Endothelial cell (in vitro differentiated cells): ENCODE measurements at regions not wholly inside any gene's neighbourhood (a gene's known extent, or its start where the extent isn't known, plus 50 kb on each side); places are given as distances from the start of the nearest gene placed in this dataset.

Experiments used
- DNase-seq: peaks from one replicate; pipeline ENCODE4 v3.0.0; 2021; ENCODE audit warnings: low spot score
- H3K27ac Mint-ChIP-seq: one replicate; pipeline ENCODE4 v1.8.0; 2021; ENCODE audit warnings: mixed read lengths, inconsistent platforms; ENCODE audit not compliant: unreplicated experiment
- H3K27me3 Mint-ChIP-seq: one replicate; pipeline ENCODE4 v1.8.0; 2021; ENCODE audit warnings: mild to moderate bottlenecking, moderate library complexity, mixed read lengths, inconsistent platforms; ENCODE audit not compliant: unreplicated experiment
- H3K36me3 Mint-ChIP-seq: one replicate; pipeline ENCODE4 v1.8.0; 2021; ENCODE audit warnings: mild to moderate bottlenecking, low read depth, mixed read lengths, inconsistent platforms; ENCODE audit not compliant: unreplicated experiment
- H3K4me1 Mint-ChIP-seq: one replicate; pipeline ENCODE4 v1.8.0; 2021; ENCODE audit warnings: mild to moderate bottlenecking, mixed read lengths, inconsistent platforms; ENCODE audit not compliant: unreplicated experiment
- H3K4me3 Mint-ChIP-seq: one replicate; pipeline ENCODE4 v1.8.0; 2021; ENCODE audit warnings: mild to moderate bottlenecking, mixed read lengths, inconsistent platforms; ENCODE audit not compliant: unreplicated experiment
- H3K9me3 Mint-ChIP-seq: one replicate; pipeline ENCODE4 v1.8.0; 2021; ENCODE audit warnings: mixed read lengths, inconsistent platforms; ENCODE audit not compliant: unreplicated experiment
- CTCF ChIP-seq: fragments of 200-600 bp; sonication (generic); IDR thresholded peaks from one replicate; pipeline ENCODE4 v1.5.0; 2021; ENCODE audit warnings: antibody characterized with exemption; ENCODE audit not compliant: unreplicated experiment

- H3K4me3 Mint-ChIP-seq, result no peak overlapping the region
- TF ChIP-seq CTCF, result no peak
- H3K9me3 Mint-ChIP-seq, result no peaks in the 10 kb centered on the region
- H3K27me3 Mint-ChIP-seq, result no peaks in the 10 kb centered on the region
- H3K36me3 Mint-ChIP-seq, result peaks cover 3% of the 10 kb centered on the region
- peaks cover 42% of the 10 kb centered on the region for H3K4me1 Mint-ChIP-seq
- no peak for DNase-seq
- H3K27ac Mint-ChIP-seq, result no peak overlapping the region
These were observed 102.7 kb upstream of the SLC22A23 start for GRCh38 chr6:3559561-3559960.

- no peak overlapping the region for H3K4me3 Mint-ChIP-seq
- H3K4me1 Mint-ChIP-seq, result peaks cover 29% of the 10 kb centered on the region
- DNase-seq, result no peak
- H3K27ac Mint-ChIP-seq, result no peak overlapping the region
- H3K36me3 Mint-ChIP-seq, result peaks cover 3% of the 10 kb centered on the region
- TF ChIP-seq CTCF, result no peak
- peaks cover 1% of the 10 kb centered on the region for H3K27me3 Mint-ChIP-seq
- H3K9me3 Mint-ChIP-seq, result no peaks in the 10 kb centered on the region
These were observed 100.5 kb upstream of the SLC22A23 start for GRCh38 chr6:3557336-3557735.

GRCh38 chr6:3553254-3553653 is 96.4 kb upstream of the SLC22A23 start:
- no peaks in the 10 kb centered on the region for H3K36me3 Mint-ChIP-seq
- H3K27me3 Mint-ChIP-seq, result peaks cover 3% of the 10 kb centered on the region
- no peak overlapping the region for H3K27ac Mint-ChIP-seq
- no peaks in the 10 kb centered on the region for H3K4me1 Mint-ChIP-seq
- no peak for TF ChIP-seq CTCF
- no peaks in the 10 kb centered on the region for H3K9me3 Mint-ChIP-seq
- no peak for DNase-seq
- no peak overlapping the region for H3K4me3 Mint-ChIP-seq

GRCh38 chr6:3551716-3552511 is 95.1 kb upstream of the SLC22A23 start:
- TF ChIP-seq CTCF, result no peak
- Mint-ChIP-seq H3K27ac (no peak overlapping the region), H3K36me3 (peaks cover 4% of the 10 kb centered on the region), H3K27me3 (peaks cover 3% of the 10 kb centered on the region), H3K4me3 (no peak overlapping the region), H3K4me1 (no peaks in the 10 kb centered on the region), H3K9me3 (no peaks in the 10 kb centered on the region)
- no peak for DNase-seq

GRCh38 chr6:3549314-3549940 is 92.6 kb upstream of the SLC22A23 start:
- TF ChIP-seq CTCF, result no peak
- no peaks in the 10 kb centered on the region for H3K4me1 Mint-ChIP-seq
- H3K4me3 Mint-ChIP-seq, result no peak overlapping the region
- DNase-seq, result no peak
- H3K36me3 Mint-ChIP-seq, result peaks cover 4% of the 10 kb centered on the region
- H3K27me3 Mint-ChIP-seq, result peaks cover 3% of the 10 kb centered on the region
- H3K27ac Mint-ChIP-seq, result no peak overlapping the region
- no peaks in the 10 kb centered on the region for H3K9me3 Mint-ChIP-seq
